ENCODE measurements at regions not wholly inside any gene's neighbourhood (a gene's known extent, or its start where the extent isn't known, plus 50 kb on each side); places are given as distances from the start of the nearest gene placed in this dataset.

DNA sequence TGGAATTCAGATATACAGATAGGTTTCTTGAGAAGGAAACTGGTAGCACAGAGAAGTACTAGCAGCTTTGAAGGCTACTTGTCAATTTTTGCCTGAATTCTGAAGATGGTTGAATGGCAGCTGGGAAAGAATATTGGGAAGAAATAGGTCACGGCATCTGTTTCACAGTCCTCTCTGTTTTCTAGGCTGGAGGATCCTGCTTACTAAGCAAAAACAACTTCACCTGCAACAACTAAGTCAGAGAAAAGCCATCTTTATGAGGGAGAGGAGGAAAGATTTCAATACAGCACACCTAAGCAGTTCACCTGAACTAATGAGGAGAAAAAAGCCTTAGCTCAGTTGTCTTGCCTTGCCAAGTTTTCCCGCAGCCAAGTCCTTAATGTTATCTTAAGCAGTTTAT lies 975.5 kb upstream of the EPHA7 start:
- TF ChIP-seq, protein P1, sequence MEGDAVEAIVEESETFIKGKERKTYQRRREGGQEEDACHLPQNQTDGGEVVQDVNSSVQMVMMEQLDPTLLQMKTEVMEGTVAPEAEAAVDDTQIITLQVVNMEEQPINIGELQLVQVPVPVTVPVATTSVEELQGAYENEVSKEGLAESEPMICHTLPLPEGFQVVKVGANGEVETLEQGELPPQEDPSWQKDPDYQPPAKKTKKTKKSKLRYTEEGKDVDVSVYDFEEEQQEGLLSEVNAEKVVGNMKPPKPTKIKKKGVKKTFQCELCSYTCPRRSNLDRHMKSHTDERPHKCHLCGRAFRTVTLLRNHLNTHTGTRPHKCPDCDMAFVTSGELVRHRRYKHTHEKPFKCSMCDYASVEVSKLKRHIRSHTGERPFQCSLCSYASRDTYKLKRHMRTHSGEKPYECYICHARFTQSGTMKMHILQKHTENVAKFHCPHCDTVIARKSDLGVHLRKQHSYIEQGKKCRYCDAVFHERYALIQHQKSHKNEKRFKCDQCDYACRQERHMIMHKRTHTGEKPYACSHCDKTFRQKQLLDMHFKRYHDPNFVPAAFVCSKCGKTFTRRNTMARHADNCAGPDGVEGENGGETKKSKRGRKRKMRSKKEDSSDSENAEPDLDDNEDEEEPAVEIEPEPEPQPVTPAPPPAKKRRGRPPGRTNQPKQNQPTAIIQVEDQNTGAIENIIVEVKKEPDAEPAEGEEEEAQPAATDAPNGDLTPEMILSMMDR (IDR thresholded peaks at IDR 0.05; ENCODE audit: low read depth, low read length) = no peak
- Histone ChIP-seq H3K27ac (ENCODE audit: low read depth, low read length) (no peak overlapping the region), H3K27me3 (ENCODE audit: control insufficient read depth, insufficient read depth, low read length) (no peaks in the 10 kb centered on the region), H3K4me3 (ENCODE audit: low read depth, low read length) (no peak overlapping the region), H3K9me3 (ENCODE audit: control insufficient read depth, insufficient read depth, low read length) (no peaks in the 10 kb centered on the region)
- ChIA-PET CTCF (no interaction called here), POLR2A (no interaction called here)
- no peak for DNase-seq (ENCODE audit: low read depth, low spot score)

GRCh38 chr6:94389218-94389617 lies 969.9 kb upstream of the EPHA7 start:
- Histone ChIP-seq H3K4me3 (ENCODE audit: low read depth, low read length) (no peak overlapping the region), H3K27me3 (ENCODE audit: control insufficient read depth, insufficient read depth, low read length) (no peaks in the 10 kb centered on the region), H3K9me3 (ENCODE audit: control insufficient read depth, insufficient read depth, low read length) (no peaks in the 10 kb centered on the region), H3K27ac (ENCODE audit: low read depth, low read length) (no peak overlapping the region)
- TF ChIP-seq, protein P1 (IDR thresholded peaks at IDR 0.05; ENCODE audit: low read depth, low read length) = no peak
- no peak for DNase-seq (ENCODE audit: low read depth, low spot score)
- POLR2A ChIA-PET = no interaction called here
- CTCF ChIA-PET = no interaction called here

DNA sequence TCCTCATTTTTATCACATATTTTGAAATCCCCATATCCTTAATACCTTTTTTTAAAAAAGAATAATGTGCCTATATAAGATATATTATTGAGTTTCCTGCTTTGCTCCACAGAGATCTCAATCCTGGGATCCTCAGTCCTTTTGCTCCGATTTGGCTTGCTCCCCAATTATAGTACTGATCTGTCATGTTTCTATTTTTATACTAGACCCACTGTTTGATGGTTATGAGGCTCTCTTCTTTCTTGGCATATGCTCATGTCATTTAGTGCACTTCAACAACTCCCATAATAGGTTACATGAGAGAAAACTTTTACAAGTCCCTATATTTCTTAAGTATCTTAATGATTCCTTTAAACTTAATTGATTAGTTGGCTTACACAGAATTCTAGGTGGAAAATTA lies 958.5 kb upstream of the EPHA7 start:
- DNase-seq (ENCODE audit: low read depth, low spot score) = no peak
- H3K4me3 ChIP-seq (ENCODE audit: low read depth, low read length) = no peak overlapping the region
- ChIA-PET CTCF (no interaction called here), POLR2A (no interaction called here)
- no peaks in the 10 kb centered on the region; the same call in 1 of the 2 replicates for H3K9me3 ChIP-seq (ENCODE audit: control insufficient read depth, insufficient read depth, low read length)
- no peaks in the 10 kb centered on the region for H3K27me3 ChIP-seq (ENCODE audit: control insufficient read depth, insufficient read depth, low read length)
- H3K27ac ChIP-seq (ENCODE audit: low read depth, low read length) = no peak overlapping the region
- TF ChIP-seq, protein P1 (IDR thresholded peaks at IDR 0.05; ENCODE audit: low read depth, low read length) = no peak

- Histone ChIP-seq H3K9me3 (ENCODE audit: control insufficient read depth, insufficient read depth, low read length) (no peaks in the 10 kb centered on the region), H3K27ac (ENCODE audit: low read depth, low read length) (no peak overlapping the region), H3K27me3 (ENCODE audit: control insufficient read depth, insufficient read depth, low read length) (no peaks in the 10 kb centered on the region), H3K4me3 (ENCODE audit: low read depth, low read length) (no peak overlapping the region)
- TF ChIP-seq, protein P1 (IDR thresholded peaks at IDR 0.05; ENCODE audit: low read depth, low read length) = no peak
- no peak for DNase-seq (ENCODE audit: low read depth, low spot score)
- ChIA-PET POLR2A (no interaction called here), CTCF (no interaction called here)
Observed at GRCh38 chr6:94376876-94377275, 957.5 kb upstream of the EPHA7 start.

- DNase-seq (ENCODE audit: low read depth, low spot score) = no peak
- ChIA-PET POLR2A (no interaction called here), CTCF (no interaction called here)
- TF ChIP-seq, protein P1 (IDR thresholded peaks at IDR 0.05; ENCODE audit: low read depth, low read length) = no peak
- no peaks in the 10 kb centered on the region for H3K27me3 ChIP-seq (ENCODE audit: control insufficient read depth, insufficient read depth, low read length)
- no peaks in the 10 kb centered on the region for H3K9me3 ChIP-seq (ENCODE audit: control insufficient read depth, insufficient read depth, low read length)
- H3K27ac ChIP-seq (ENCODE audit: low read depth, low read length) = no peak overlapping the region
- no peak overlapping the region for H3K4me3 ChIP-seq (ENCODE audit: low read depth, low read length)
Observed at GRCh38 chr6:94372229-94372628, 952.9 kb upstream of the EPHA7 start.
